Right ventricle myocardium inferior (tissue), 1 donor: ENCODE measurements at regions not wholly inside any gene's neighbourhood (a gene's known extent, or its start where the extent isn't known, plus 50 kb on each side); places are given as distances from the start of the nearest gene placed in this dataset.

Experiments
- ATAC-seq: fragments of 200-7000 bp; cut with Tn5 transposase; one replicate; pipeline ENCODE4 v1.9.1; 2020; ENCODE audit warnings: mild to moderate bottlenecking, moderate library complexity
- DNase-seq: peaks from one replicate; pipeline ENCODE4 v3.0.0; 2021; ENCODE audit errors: missing footprints
- intact Hi-C: fragments of 100-400 bp; cut with DNase I; formaldehyde crosslinking; loops from one replicate; pipeline ENCODE4 v1.11.0; 2022
- donor health status: DM: no; HTN: yes; CAD: no; lungs with severe emphysema.

GRCh38 chr17:77454242-77455095 is 313.7 kb downstream of the SEC14L1 start:
- intact Hi-C loops: no loop called here
- DNase-seq (no peak), ATAC-seq (no peak)

GRCh38 chr17:77455111-77455890 is 314.5 kb downstream of the SEC14L1 start:
- DNase-seq: no peak
- no peak for ATAC-seq
- intact Hi-C loops: no loop called here

GRCh38 chr17:77455891-77456260 is 315.1 kb downstream of the SEC14L1 start:
- intact Hi-C loops: no loop called here
- no peak for ATAC-seq
- no peak for DNase-seq

GRCh38 chr17:77456271-77456950 is 315.6 kb downstream of the SEC14L1 start:
- no peak for ATAC-seq

GRCh38 chr17:77456951-77457548 is 316.3 kb downstream of the SEC14L1 start:
- ATAC-seq (no peak), DNase-seq (no peak)
- intact Hi-C loops: no loop called here

More at GRCh38 chr17:77456271-77456950, 315.6 kb downstream of the SEC14L1 start:
- no peak for DNase-seq
- intact Hi-C loops: no loop called here

GRCh38 chr17:77457572-77458201 is 316.9 kb downstream of the SEC14L1 start:
- no peak for DNase-seq
- intact Hi-C loops: no loop called here
- no peak for ATAC-seq

- no peak for DNase-seq
- no peak for ATAC-seq
- intact Hi-C loops: no loop called here
These were observed 317.6 kb downstream of the SEC14L1 start for GRCh38 chr17:77458202-77459017.

GRCh38 chr17:77459018-77459755 is 318.4 kb downstream of the SEC14L1 start:
- ATAC-seq: no peak
- intact Hi-C loops: no loop called here
- no peak for DNase-seq

GRCh38 chr17:77460514-77461046 is 319.8 kb downstream of the SEC14L1 start:
- ATAC-seq (no peak), DNase-seq (peak; percentile 62)
- intact Hi-C loops: no loop called here

GRCh38 chr17:77461277-77462057 is 320.7 kb downstream of the SEC14L1 start:
- intact Hi-C loops: no loop called here
- ATAC-seq: no peak
- DNase-seq: no peak

- no peak for DNase-seq
- intact Hi-C loops: no loop called here
- no peak for ATAC-seq
These were observed 321.3 kb downstream of the SEC14L1 start for GRCh38 chr17:77462090-77462489.

GRCh38 chr17:77462553-77463497 is 322.1 kb downstream of the SEC14L1 start:
- intact Hi-C loops: no loop called here
- DNase-seq: no peak
- no peak for ATAC-seq

- DNase-seq (no peak), ATAC-seq (no peak)
- intact Hi-C loops: no loop called here
These were observed 324.2 kb downstream of the SEC14L1 start for GRCh38 chr17:77464988-77465357.

- ATAC-seq (peak; percentile 68), DNase-seq (no peak)
These were observed 324.7 kb downstream of the SEC14L1 start for GRCh38 chr17:77465358-77466041.

GRCh38 chr17:77466140-77466539 is 325.4 kb downstream of the SEC14L1 start:
- ATAC-seq (no peak), DNase-seq (no peak)
- intact Hi-C loops: no loop called here

More at GRCh38 chr17:77465358-77466041, 324.7 kb downstream of the SEC14L1 start:
- intact Hi-C loops: no loop called here
